Gastrocnemius medialis (tissue), 4 donors: ENCODE measurements at regions not wholly inside any gene's neighbourhood (a gene's known extent, or its start where the extent isn't known, plus 50 kb on each side); places are given as distances from the start of the nearest gene placed in this dataset.

ENCODE experiments used
- POLR2A ChIP-seq, 2 donors: fragments of 450-650 bp; IDR thresholded peaks; one replicate each; pipeline ENCODE4 v1.6.1; 2017; ENCODE audit warnings: antibody characterized with exemption in 2 of 2, mild to moderate bottlenecking in 2 of 2, moderate library complexity in 2 of 2
- TF ChIP-seq, protein P1 (sequence below), 5 experiments: fragments of 450-650 bp in 3 of 5; fragments of 200-600 bp in 2 of 5; sonication (generic) in 2 of 5; IDR thresholded peaks in 4 of 5; conservative IDR thresholded peaks in 1 of 5; 1 replicate in 4 of 5; 2 replicates in 1 of 5; pipeline ENCODE4 v1.5.1; 2016 to 2019; ENCODE audit warnings: antibody characterized with exemption in 5 of 5, mild to moderate bottlenecking in 3 of 5, moderate library complexity in 3 of 5

DNA sequence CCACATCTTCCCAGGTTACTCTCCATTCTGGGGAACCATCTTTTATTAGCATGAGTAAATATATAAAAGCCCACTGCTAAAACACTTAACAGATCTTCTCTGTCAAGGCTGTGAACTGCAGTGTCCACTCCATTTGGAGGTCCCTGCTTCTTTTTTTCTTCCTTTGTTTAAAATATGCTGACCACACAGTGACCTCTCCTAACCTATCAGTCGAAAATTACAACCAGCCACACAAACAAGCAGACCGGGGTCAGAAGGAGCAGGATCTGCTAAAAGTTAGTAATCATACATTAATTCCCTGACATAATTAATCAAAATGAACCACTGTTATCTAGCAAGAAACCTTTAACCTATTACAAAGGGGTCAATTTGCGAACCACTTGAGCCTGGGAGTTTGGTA lies 427.9 kb upstream of the NR2F2 start:
- TF ChIP-seq, protein P1, sequence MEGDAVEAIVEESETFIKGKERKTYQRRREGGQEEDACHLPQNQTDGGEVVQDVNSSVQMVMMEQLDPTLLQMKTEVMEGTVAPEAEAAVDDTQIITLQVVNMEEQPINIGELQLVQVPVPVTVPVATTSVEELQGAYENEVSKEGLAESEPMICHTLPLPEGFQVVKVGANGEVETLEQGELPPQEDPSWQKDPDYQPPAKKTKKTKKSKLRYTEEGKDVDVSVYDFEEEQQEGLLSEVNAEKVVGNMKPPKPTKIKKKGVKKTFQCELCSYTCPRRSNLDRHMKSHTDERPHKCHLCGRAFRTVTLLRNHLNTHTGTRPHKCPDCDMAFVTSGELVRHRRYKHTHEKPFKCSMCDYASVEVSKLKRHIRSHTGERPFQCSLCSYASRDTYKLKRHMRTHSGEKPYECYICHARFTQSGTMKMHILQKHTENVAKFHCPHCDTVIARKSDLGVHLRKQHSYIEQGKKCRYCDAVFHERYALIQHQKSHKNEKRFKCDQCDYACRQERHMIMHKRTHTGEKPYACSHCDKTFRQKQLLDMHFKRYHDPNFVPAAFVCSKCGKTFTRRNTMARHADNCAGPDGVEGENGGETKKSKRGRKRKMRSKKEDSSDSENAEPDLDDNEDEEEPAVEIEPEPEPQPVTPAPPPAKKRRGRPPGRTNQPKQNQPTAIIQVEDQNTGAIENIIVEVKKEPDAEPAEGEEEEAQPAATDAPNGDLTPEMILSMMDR (IDR thresholded peaks at IDR 0.05 in 4 of 5, conservative IDR thresholded peaks at IDR 0.05 in 1 of 5), result no peak
- TF ChIP-seq POLR2A (IDR thresholded peaks at IDR 0.05), result no peak
